ENCODE measurements at regions not wholly inside any gene's neighbourhood (a gene's known extent, or its start where the extent isn't known, plus 50 kb on each side); places are given as distances from the start of the nearest gene placed in this dataset.

DNA sequence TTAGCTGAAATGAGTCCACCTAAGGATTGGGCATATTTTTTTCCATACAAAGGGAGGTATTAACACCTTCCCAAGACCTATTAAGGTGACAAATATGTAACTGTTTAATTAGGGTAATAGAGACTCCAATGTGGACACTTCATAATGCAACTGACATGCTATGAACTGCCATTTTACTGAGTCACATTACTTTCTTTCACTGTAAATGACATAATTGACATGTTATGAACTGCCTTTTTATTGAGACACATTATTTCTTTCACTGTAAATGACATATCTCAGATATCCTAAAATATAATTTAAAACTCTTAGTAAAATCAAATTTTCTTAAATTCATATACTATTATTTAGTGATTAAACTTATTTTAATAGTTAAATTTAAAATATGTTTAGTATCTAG lies 528.8 kb upstream of the PCDH15 start:
- TF ChIP-seq CTCF (IDR thresholded peaks at IDR 0.05) (no peak), EP300 (IDR thresholded peaks at IDR 0.05) (no peak), POLR2A (IDR thresholded peaks at IDR 0.05) (no peak), POLR2AphosphoS5 (IDR thresholded peaks at IDR 0.05) (no peak)

Data from sigmoid colon (tissue), 4 donors.